ENCODE measurements at regions not wholly inside any gene's neighbourhood (a gene's known extent, or its start where the extent isn't known, plus 50 kb on each side); places are given as distances from the start of the nearest gene placed in this dataset.

GRCh38 chr2:235230821-235231601 is 262.8 kb upstream of the AGAP1 start:
- CTCF ChIA-PET = no interaction called here
- DNase-seq (ENCODE audit: extremely low spot score) = no peak
- TF ChIP-seq SUZ12 (IDR thresholded peaks at IDR 0.05) (no peak), SP1 (IDR thresholded peaks at IDR 0.05) (no peak), HDGF (IDR thresholded peaks at IDR 0.05; ENCODE audit: borderline replicate concordance) (no peak), ARNT (IDR thresholded peaks at IDR 0.05) (no peak), L3MBTL2 (conservative IDR thresholded peaks at IDR 0.05) (no peak), FOXM1 (IDR thresholded peaks at IDR 0.05; ENCODE audit: borderline replicate concordance) (no peak), BHLHE40 (IDR thresholded peaks at IDR 0.05; ENCODE audit: borderline replicate concordance) (no peak), LEF1 (IDR thresholded peaks at IDR 0.05; ENCODE audit: borderline replicate concordance) (no peak), NFRKB (IDR thresholded peaks at IDR 0.05) (no peak), TARDBP (IDR thresholded peaks at IDR 0.05) (no peak), ELF4 (IDR thresholded peaks at IDR 0.05) (no peak), CTBP1 (IDR thresholded peaks at IDR 0.05; ENCODE audit: borderline replicate concordance) (no peak), FOXA1 (IDR thresholded peaks at IDR 0.05) (no peak), FOXK2 (IDR thresholded peaks at IDR 0.05) (no peak), ZNF384 (IDR thresholded peaks at IDR 0.05) (no peak), PKNOX1 (IDR thresholded peaks at IDR 0.05) (no peak)
- POLR2A ChIA-PET = no interaction called here

- ChIA-PET POLR2A (no interaction called here), CTCF (no interaction called here)
- no peak for TF ChIP-seq ELF4 (IDR thresholded peaks at IDR 0.05)
- no peak for TF ChIP-seq HDGF (IDR thresholded peaks at IDR 0.05; ENCODE audit: borderline replicate concordance)
- no peak for TF ChIP-seq CTBP1 (IDR thresholded peaks at IDR 0.05; ENCODE audit: borderline replicate concordance)
- TF ChIP-seq FOXM1 (IDR thresholded peaks at IDR 0.05; ENCODE audit: borderline replicate concordance) = no peak
- no peak for TF ChIP-seq FOXA1 (IDR thresholded peaks at IDR 0.05)
- no peak for TF ChIP-seq TARDBP (IDR thresholded peaks at IDR 0.05)
- no peak for TF ChIP-seq FOXK2 (IDR thresholded peaks at IDR 0.05)
- TF ChIP-seq L3MBTL2 (conservative IDR thresholded peaks at IDR 0.05) = no peak
- no peak for TF ChIP-seq NFRKB (IDR thresholded peaks at IDR 0.05)
- TF ChIP-seq ZNF384 (IDR thresholded peaks at IDR 0.05) = no peak
- no peak for TF ChIP-seq SUZ12 (IDR thresholded peaks at IDR 0.05)
- no peak for TF ChIP-seq LEF1 (IDR thresholded peaks at IDR 0.05; ENCODE audit: borderline replicate concordance)
- TF ChIP-seq SP1 (IDR thresholded peaks at IDR 0.05) = no peak
- no peak for TF ChIP-seq ARNT (IDR thresholded peaks at IDR 0.05)
- no peak for TF ChIP-seq PKNOX1 (IDR thresholded peaks at IDR 0.05)
- TF ChIP-seq BHLHE40 (IDR thresholded peaks at IDR 0.05; ENCODE audit: borderline replicate concordance) = no peak
- no peak for DNase-seq (ENCODE audit: extremely low spot score)
These were observed 261.1 kb upstream of the AGAP1 start for GRCh38 chr2:235232449-235233433.

- POLR2A ChIA-PET = no interaction called here
- TF ChIP-seq ELF4 (IDR thresholded peaks at IDR 0.05) (no peak), TARDBP (IDR thresholded peaks at IDR 0.05) (no peak), LEF1 (IDR thresholded peaks at IDR 0.05; ENCODE audit: borderline replicate concordance) (no peak), PKNOX1 (IDR thresholded peaks at IDR 0.05) (no peak), FOXA1 (IDR thresholded peaks at IDR 0.05) (no peak), ZNF384 (IDR thresholded peaks at IDR 0.05) (no peak), SP1 (IDR thresholded peaks at IDR 0.05) (no peak), SUZ12 (IDR thresholded peaks at IDR 0.05) (no peak), BHLHE40 (IDR thresholded peaks at IDR 0.05; ENCODE audit: borderline replicate concordance) (no peak), CTBP1 (IDR thresholded peaks at IDR 0.05; ENCODE audit: borderline replicate concordance) (no peak), L3MBTL2 (conservative IDR thresholded peaks at IDR 0.05) (no peak), NFRKB (IDR thresholded peaks at IDR 0.05) (no peak), FOXK2 (IDR thresholded peaks at IDR 0.05) (no peak), HDGF (IDR thresholded peaks at IDR 0.05; ENCODE audit: borderline replicate concordance) (no peak), FOXM1 (IDR thresholded peaks at IDR 0.05; ENCODE audit: borderline replicate concordance) (no peak), ARNT (IDR thresholded peaks at IDR 0.05) (no peak)
- no peak for DNase-seq (ENCODE audit: extremely low spot score)
- CTCF ChIA-PET = no interaction called here
These were observed 259.1 kb upstream of the AGAP1 start for GRCh38 chr2:235234736-235235135.

- TF ChIP-seq LEF1 (IDR thresholded peaks at IDR 0.05; ENCODE audit: borderline replicate concordance) (no peak), FOXA1 (IDR thresholded peaks at IDR 0.05) (no peak), ZNF384 (IDR thresholded peaks at IDR 0.05) (no peak)
- no peak for DNase-seq (ENCODE audit: extremely low spot score)
- ChIA-PET POLR2A (no interaction called here), CTCF (no interaction called here)
These were observed 257.7 kb upstream of the AGAP1 start for GRCh38 chr2:235235977-235236767.

- DNase-seq (ENCODE audit: extremely low spot score) = no peak
- ChIA-PET POLR2A (no interaction called here), CTCF (no interaction called here)
- TF ChIP-seq ARNT (IDR thresholded peaks at IDR 0.05) (no peak), FOXA1 (IDR thresholded peaks at IDR 0.05) (no peak), HDGF (IDR thresholded peaks at IDR 0.05; ENCODE audit: borderline replicate concordance) (no peak), BHLHE40 (IDR thresholded peaks at IDR 0.05; ENCODE audit: borderline replicate concordance) (no peak), L3MBTL2 (conservative IDR thresholded peaks at IDR 0.05) (no peak)
These were observed 255.3 kb upstream of the AGAP1 start for GRCh38 chr2:235238537-235238936.

Measured in HEK293T (cell line).